GM19438 (cell line): ENCODE measurements at regions not wholly inside any gene's neighbourhood (a gene's known extent, or its start where the extent isn't known, plus 50 kb on each side); places are given as distances from the start of the nearest gene placed in this dataset.
"Not testable (repeated sequence)": the region's sequence is repeated elsewhere in the genome, so short reads cannot be mapped to it uniquely, and the experiment has no call there.

ENCODE experiments used
- ATAC-seq: cut with Tn5 transposase; IDR thresholded peaks from one replicate; pipeline ENCODE4 v1.9.1; 2021; ENCODE audit warnings: low read depth; ENCODE audit not compliant: unreplicated experiment

DNA sequence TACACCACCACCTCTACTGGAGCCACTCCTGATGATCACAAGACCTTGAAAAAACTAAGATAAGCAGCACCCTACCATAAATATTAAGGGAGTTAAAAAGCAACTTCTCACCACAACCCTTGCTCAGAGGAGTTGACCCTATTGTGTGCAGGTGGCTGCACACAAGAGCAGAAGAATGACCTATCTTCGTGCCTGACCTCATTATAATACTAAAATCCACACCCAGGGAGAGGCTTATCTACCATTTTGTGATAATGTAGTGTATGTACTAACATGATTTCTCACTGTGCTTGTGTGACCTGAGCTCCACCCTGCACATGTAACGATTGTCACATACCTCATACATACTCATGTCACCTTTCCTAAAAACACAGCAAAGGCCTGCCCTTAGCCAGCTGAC lies 205.0 kb upstream of the MBL2 start:
- no peak for ATAC-seq

DNA sequence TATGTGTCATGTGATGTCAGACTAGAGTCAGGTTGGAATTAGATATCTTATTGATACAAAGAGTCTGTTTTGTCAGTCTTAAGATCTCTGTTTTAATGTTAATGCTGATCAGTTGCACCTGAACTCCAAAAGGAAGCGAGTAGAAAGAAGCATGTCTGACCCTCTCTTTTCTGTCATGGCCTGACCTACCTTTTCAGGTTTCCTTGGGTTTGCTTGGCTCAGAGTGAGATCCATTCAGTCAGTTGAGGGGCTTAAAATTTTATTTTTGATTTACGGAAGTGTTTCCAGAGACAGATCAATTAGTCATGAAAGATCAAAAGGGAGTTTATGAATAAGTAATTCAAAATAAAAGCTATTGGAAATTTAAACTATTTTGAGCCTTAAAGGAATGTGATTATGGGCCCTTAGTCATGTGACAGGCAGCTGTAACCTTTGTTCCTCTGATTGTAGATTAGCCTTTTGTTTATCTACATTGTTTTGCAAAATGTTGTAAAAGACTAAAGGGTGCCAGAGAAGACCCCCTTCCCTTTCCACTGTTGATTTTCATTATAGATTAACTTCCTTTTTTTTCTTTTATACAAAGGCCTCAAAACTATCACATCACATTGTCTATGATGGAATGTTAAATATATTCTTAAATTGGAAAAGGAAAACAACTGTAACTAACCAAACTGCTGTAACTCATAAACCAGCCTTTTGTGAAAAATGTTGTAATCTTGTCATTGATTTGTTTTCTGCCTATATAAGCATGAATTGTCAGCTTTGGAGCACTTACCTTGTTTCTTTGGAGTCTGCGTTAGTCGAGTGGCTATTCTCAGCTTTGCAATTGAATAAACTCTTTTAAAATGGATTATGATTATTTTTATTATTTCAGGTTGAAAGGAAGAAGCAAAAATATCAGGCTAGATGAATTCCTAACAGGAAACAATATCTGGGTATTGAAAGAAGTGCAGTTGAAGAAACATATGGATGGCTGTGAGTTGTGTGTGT lies 195.5 kb upstream of the MBL2 start:
- no peak for ATAC-seq

DNA sequence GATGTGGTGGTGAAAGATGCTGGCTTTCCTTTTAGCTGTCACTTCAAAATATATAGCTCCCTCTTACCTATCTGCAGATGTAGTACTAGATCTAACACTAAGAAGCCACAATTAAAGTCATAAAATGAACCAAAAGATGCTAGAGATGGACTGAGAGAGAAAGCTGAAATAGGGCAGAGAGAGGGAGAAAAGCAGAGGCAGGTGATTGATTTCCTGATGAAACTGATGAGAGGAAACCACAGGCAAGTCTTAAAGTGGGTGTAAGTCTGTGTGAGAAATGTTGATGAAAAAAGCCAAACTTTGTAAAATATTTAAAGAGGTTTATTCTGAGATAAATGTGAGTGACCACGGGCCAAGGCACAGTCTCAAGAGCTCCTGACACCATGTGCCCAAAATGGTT lies 194.3 kb upstream of the MBL2 start:
- no peak for ATAC-seq

DNA sequence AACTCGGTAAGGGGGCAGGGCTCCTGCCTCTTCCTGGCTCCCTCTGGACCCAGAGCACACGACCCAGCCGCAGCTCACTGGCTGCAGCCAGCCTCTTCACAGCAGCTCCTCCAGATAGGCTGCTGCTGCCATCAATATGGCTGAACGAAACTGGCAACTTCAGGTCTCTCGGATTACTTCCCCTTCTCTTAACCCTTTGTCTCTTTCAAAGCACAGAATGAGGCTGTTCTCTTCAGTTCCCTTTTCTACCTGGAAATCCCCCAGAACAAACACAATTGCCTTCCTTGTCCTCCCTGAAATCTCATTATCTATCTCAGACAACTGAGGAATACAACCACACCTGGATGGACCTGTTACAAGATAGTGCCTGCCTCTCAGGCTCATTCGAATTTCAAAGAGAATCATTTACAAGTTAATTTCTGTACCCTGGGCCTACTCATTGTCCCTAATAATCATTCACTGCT lies 193.4 kb upstream of the MBL2 start:
- peak; percentile 98 for ATAC-seq

DNA sequence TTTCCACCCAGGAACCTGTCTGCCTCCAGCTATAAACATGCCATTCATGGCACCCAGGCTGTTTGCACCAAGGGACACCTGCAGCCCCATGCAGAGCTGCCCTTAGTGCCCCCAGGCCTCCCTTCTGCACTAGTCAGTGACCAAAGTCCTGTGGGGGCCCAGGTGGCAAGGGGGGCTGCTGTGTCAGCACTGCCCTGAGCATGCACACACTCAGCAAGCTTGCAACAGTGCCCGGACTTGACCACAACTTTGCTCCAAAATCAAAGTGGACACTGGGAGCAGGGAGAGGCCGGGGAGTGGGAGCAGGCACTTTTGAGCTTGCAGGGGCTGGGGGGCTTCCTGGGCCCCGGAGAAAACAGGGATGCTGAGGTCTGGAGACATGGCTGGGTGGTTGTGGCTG lies 192.9 kb upstream of the MBL2 start:
- peak; percentile 8 for ATAC-seq

DNA sequence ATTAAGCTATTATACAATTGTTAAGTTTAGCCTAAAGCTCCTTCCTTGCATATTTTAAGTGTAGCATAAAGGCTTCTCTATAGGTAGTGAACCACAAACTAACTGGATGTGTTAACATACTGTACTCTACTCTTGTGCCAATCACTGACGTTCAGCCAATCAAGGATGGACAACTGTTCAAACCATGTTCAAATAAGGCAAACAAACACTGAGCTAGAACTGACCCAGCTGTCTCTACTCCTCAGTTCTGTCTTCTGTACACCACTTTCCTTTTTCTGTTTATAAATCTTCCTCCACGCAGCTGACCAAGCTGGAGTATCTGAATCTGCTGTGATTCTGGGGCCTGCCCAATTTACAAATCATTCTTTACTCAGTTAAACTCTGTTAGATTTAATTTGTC lies 188.7 kb upstream of the MBL2 start:
- no peak for ATAC-seq

DNA sequence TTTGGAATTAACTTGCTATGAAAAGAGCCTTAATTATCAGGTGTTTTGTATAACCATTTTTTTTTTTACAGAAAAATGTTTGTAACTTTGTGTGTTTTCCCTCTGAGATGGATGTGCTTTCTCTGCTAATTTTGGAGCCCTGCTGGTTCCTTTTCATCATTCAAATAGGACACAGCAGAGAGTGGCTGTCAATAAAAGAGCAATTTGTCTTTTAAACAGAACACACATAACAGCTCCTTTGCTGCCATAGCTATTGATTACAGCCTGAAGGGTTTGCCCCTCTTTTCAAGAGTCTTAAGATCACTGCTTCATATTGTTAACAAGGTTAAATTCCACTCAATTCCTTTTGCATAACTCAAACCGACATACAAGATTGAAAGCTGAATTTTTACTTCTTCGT lies 187.2 kb upstream of the MBL2 start:
- ATAC-seq = no peak

DNA sequence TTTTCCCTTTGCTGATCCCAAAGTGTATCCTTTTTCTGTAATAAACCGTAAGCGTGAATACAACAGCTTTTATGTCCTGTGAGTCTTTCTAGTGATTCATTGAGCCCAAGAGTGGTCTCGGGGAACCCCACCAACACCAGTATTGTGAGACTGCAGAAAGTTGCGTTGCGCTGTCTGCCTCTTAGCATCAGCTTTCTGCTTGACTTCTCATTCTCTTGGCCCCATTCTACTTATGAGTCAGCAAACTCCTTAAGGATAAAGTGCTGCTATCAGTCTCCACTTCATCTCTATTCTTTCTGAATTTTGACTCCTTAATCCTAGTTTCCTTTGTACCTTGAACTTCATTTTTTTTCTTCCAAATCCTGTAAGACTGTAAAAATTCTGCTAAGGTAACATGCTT lies 184.3 kb upstream of the MBL2 start:
- no peak for ATAC-seq

DNA sequence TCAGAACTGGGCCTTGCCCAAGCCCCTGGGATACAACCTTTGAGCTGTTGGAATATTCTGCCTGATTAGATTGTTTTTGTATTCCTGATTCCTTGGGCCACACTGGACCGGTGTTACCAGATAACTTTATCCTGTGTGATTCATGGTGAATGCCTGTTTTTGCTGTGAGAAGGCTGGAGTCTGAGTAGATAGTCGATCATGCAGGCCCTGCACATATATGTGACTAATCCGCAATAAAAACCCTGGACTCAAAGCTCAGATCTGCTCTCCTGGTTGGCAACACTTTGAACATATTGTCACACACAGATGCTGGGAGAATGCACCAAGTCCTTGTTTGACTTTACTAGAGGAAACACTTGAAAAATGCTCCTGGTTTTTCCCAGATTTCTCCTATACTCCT lies 183.9 kb upstream of the MBL2 start:
- no peak for ATAC-seq

DNA sequence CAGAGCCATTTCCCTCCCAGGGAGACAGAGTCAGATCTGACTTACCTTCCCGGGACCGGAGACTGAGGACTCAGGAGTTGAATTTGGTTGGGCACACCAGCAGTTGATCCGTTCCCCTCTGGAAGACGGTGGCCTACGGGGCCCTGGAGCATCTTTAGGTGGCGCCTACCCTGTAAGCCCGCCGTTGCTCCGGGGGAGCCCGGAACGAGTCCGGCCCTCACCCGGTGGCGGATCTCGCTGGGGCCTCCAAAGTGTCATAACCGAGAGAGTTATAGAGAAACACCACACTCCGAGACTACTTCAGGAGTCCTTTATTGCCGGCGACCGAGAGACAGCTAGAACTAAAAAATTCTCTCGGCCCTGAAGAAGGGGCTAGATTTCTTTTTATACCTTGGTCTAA lies 182.8 kb upstream of the MBL2 start:
- ATAC-seq = no peak

DNA sequence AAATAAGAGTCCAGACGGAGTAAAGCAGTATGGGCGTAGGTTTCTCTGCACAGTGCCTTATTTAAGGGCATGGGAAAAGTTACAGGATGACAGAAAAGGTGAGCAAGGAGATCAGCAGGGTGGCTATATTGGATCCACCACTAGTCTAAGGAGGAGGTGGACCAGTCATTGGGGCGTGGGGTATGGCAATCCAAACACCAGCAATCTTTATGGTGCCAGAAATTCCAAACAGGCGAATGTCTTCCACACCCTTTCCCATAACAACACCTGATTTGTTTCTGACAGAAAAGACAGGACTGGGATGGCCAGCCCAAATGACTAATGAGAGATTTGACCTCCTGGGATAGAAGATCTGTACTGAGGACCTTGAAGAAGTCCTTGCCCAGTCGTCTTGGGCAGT lies 181.8 kb upstream of the MBL2 start:
- ATAC-seq = no peak

DNA sequence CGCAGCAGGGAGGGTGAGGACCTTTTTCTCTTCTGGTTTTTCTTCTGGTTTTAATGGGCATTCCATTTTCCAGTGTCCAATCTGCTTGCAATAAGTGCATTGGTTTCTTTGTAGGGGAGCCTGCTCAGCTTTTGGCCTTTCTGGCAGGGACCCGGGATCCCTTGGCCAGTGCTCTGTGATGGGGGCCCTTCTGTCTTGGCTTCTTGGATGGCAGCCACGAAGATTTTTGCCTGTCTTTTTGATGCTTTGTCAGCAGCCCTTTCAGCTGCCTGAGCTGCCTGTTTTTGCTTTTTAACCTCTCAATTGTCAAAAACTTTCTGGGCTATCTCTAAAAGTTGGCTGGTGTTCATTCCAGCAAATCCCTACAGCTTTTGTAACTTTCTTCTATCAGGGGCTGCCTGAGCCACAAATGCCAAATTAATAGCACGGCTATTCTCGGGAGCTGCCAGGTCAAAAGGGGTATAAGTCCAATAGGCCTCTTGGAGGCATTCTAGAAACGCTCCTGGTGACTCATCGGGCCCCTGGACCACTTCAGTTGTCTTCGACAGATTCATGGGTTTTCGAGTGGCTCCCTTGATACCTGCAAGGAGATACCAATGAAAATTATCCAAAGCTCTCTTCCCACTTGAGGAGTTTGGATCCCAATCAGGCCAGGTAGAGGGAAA lies 179.9 kb upstream of the MBL2 start:
- no peak for ATAC-seq

DNA sequence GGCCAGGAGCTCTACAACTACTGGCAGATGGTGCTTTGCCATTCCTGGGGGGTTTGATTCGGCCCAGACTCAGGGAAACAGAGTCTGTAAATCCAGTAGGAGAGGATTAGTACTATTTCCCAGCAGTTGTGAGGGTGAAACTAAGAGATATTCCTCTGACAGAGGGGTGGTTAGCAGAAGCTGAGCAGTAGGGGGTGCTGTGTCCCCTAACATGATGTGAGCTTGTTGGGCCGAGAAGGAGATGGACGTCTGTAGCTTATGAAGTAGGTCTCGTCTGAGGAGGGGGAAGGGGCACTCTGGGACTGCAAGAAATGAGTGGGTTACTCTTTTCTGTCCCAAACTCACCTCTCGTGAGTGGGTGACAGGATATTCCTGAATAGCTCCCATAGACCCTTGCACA lies 179.2 kb upstream of the MBL2 start:
- peak; percentile 96 for ATAC-seq

DNA sequence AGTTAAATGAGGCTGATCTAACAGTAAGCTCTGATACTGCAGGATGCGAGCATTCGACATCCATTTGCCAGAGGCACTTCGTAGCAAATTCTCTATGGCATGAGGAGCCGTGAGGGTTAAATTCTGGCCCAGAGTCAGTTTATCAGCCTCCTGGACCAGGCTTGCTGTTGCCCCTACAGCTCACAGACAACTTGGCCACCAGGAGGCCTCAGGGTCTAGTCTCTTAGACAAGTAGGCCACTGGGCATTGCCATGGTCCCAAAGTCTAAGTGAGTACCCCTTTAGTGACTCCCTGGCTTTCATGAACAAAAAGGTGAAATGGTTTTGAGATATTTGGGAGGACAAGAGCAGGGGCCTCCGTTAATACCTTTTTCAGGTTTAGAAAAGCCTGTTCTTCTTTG lies 178.0 kb upstream of the MBL2 start:
- no peak for ATAC-seq

DNA sequence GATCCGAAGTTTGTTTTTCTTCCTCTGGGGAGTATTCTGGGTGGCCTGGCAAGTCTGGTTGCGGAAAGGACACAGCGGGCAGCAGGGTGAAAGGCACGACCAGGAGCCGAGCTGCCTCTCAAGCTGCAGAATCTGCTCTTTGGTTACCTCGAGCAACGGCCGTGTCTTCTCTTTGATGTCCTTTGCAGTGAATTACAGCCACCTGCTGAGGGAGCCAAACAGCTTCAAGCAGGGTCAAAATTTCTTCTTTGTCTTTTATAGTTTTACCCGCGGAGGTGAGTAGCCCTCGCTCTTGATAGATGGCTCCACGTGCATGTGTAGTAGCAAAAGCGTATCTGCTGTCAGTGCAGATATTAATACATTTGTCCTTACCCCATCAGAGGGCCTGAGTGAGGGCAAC lies 177.3 kb upstream of the MBL2 start:
- no peak for ATAC-seq

DNA sequence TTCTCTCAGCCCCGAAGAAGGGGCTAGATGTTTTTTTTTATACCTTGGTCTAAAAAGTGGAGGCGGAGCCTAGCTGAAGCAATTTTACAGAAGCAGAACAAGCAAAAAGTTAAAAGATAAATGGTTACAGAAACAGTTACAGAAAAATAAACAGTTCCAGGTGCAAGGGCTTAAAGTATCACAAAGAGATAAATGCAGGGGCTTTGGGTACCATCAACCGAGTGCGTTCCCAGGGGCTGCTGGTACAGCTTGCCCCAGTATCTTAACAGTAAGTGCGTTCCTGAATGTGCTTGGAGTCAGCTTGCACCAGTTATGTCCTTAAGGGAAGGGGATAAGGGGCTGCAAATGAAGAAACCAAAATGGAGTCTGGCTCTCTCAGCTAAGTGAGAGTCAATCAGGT lies 173.9 kb upstream of the MBL2 start:
- ATAC-seq = no peak

DNA sequence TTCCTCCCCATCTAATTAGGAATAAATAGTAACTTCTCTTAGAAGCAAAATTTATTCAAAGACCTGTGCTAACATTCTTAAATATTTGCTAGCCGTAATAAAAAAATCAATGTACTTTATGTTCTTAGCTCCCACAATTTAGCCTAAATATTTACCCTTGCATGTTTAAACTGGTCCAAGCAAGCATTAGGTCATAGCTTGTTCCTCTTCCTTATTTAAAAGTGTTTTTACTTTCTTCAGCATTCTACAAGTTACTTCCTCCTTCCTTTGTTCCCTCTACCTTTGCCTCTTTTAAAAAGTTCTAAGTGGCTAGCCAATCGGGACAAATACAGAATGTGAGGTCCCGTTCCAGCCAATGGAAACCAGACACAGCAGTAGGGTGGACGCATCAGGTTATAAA lies 172.9 kb upstream of the MBL2 start:
- not testable (repeated sequence) for ATAC-seq

DNA sequence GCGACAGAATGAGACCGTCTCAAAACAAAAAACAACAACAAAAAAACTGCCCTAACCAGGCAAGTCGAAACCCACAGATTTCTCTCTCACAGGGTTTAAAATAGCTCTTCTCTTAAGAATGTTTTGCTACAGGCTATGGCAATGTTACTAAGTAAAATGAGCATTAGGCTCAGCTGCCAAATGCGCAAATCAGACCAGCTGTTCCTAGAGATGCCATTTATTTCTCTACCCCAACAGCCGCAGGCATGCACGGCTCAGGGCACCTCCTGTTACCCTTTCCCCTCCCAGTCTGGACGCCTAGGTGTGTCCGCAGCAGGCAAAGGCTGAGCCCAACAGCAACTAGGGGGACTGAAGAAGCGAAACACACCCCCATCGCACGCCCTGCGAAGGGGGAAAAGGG lies 168.3 kb upstream of the MBL2 start:
- ATAC-seq = no peak

DNA sequence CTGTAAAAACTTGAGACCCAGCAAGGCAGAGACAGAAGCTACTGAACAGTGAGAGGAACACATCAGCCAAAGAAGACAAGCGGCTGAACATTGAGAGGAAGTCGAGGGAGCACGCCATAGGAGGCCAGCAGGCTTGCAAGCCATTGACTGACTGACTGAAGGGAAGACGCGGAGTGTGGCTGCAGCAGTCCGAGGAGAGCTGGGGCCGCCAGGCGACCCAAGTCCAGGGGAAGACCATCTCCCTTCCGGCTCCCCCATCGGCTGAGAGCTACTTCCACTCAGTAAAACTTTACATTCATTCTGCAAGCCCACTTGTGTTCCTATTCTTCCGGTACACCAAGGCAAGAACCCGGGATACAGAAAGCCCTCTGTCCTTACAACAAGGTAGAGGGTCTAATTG lies 167.3 kb upstream of the MBL2 start:
- no peak for ATAC-seq

DNA sequence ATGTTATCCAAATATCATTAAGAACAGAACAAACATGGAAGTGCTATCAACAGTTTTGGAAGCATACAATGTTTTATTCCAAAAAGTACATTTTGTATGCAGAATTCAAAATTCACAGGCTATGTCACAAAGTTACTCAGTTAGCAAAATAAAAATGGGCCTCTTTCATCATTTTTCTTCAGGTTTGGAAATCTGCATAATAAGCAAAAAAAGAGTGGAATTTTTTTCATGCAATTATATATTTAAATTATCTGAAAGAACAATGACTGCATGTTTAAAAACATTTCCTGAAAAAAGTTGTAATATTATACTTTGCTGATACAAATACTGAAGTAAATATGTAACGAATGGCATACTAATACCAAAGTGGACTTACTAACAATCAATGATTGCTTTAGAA lies 161.2 kb upstream of the MBL2 start:
- ATAC-seq = no peak

DNA sequence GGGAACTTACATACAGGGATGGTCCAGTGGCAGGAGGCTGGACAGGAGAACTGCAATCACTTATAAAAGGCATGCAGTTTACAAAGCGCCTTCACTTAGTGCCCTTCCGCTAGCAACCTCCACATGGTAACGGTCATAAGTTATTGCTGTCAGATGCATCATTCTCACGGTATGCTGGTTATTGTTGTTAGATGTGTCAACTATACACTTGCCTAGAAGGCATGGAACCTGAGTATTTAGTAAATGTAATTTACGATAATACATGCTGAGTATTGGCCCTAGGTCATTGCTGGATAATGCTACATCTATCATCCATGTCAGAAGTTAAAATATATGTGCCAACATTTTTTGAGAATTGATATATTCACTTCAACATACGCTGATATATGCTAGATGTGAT lies 155.1 kb upstream of the MBL2 start:
- ATAC-seq = no peak

DNA sequence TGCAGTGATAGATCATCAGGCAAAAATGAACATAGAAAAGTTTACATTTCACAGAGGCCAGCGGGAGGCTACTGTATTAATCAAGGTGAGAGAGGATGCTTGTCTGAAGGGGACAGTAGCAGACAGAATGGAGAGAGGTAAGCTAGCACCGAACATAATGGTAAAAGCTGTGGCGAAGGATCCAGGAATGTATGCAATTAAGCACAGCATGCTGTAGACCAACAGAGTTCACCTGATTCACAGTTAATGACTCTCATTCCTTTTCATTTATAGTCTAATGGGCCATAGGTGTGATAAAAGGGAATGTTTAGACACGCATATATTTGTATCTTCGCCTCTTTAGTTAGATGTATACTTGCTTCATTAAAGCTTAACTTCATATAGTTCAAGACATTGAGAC lies 150.9 kb upstream of the MBL2 start:
- ATAC-seq = no peak
